ENCODE measurements at regions not wholly inside any gene's neighbourhood (a gene's known extent, or its start where the extent isn't known, plus 50 kb on each side); places are given as distances from the start of the nearest gene placed in this dataset.

DNA sequence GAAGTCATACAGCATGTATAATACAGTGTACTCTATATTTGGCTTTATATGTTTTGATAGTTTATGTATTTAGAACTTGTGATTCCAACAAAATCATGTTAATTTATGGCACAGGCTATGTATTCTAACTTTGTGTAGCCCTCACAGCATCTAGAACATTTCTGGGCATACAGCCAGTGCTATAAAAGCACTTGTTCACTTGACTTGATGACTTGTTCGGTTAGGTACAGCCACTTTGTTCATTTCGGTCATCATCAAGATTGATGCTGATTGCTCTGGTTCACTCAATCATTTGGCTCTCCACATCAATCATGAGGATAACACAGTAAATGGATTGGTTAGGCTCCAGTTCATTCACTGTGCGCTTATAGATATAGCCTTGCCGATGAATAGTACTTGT, 97.6 kb upstream of the IRS4 start:
- no peak for TF ChIP-seq SIN3A (IDR thresholded peaks at IDR 0.05; ENCODE audit: borderline replicate concordance, insufficient read depth, low read depth, low read length)
- TF ChIP-seq, protein P1, sequence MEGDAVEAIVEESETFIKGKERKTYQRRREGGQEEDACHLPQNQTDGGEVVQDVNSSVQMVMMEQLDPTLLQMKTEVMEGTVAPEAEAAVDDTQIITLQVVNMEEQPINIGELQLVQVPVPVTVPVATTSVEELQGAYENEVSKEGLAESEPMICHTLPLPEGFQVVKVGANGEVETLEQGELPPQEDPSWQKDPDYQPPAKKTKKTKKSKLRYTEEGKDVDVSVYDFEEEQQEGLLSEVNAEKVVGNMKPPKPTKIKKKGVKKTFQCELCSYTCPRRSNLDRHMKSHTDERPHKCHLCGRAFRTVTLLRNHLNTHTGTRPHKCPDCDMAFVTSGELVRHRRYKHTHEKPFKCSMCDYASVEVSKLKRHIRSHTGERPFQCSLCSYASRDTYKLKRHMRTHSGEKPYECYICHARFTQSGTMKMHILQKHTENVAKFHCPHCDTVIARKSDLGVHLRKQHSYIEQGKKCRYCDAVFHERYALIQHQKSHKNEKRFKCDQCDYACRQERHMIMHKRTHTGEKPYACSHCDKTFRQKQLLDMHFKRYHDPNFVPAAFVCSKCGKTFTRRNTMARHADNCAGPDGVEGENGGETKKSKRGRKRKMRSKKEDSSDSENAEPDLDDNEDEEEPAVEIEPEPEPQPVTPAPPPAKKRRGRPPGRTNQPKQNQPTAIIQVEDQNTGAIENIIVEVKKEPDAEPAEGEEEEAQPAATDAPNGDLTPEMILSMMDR (IDR thresholded peaks at IDR 0.05) = no peak
- no peak for TF ChIP-seq REST (IDR thresholded peaks at IDR 0.05; ENCODE audit: insufficient read depth in 1 of 2, low read depth in 2 of 2, low read length in 1 of 2)
- TF ChIP-seq POLR2AphosphoS5 (IDR thresholded peaks at IDR 0.05; ENCODE audit: low read depth, low read length) = no peak
- no peak for TF ChIP-seq TCF7L2 (IDR thresholded peaks at IDR 0.05; ENCODE audit: low read depth, low read length)
- intact Hi-C loops (cut with micrococcal nuclease; ENCODE audit: unreplicated experiment) (no loop called here), in situ Hi-C loops (cut with HindIII; ENCODE audit: low pct_unique_long_range_greater_than_20kb, low sequenced_read_pairs) (no loop called here)
- H3K36me3 ChIP-seq (ENCODE audit: control insufficient read depth, insufficient read depth, low read length) = no peaks in the 10 kb centered on the region
- H3K4me3 ChIP-seq (ENCODE audit: low read depth in 2 of 2, low read length in 2 of 2) = no peak overlapping the region
- no peaks in the 10 kb centered on the region for H3K9me3 ChIP-seq (ENCODE audit: control insufficient read depth, insufficient read depth, low read depth, low read length)
- CTCF ChIA-PET = no interaction called here
- ATAC-seq = no peak
- DNase-seq (ENCODE audit: low read depth, low spot score) = no peak
- H3K4me1 ChIP-seq (ENCODE audit: control insufficient read depth, insufficient read depth, low read length) = no peaks in the 10 kb centered on the region
- POLR2A ChIA-PET = no interaction called here
- no TSS peak for BruUV-seq (replicated peaks)
- no peaks in the 10 kb centered on the region for H3K27me3 ChIP-seq (ENCODE audit: control insufficient read depth, insufficient read depth, low read length)
- H3K27ac ChIP-seq (ENCODE audit: low read length) = no peak overlapping the region

- Histone ChIP-seq H3K4me3 (ENCODE audit: low read depth in 2 of 2, low read length in 2 of 2) (no peak overlapping the region), H3K36me3 (ENCODE audit: control insufficient read depth, insufficient read depth, low read length) (no peaks in the 10 kb centered on the region), H3K27ac (ENCODE audit: low read length) (no peak overlapping the region), H3K27me3 (ENCODE audit: control insufficient read depth, insufficient read depth, low read length) (no peaks in the 10 kb centered on the region), H3K4me1 (ENCODE audit: control insufficient read depth, insufficient read depth, low read length) (no peaks in the 10 kb centered on the region), H3K9me3 (ENCODE audit: control insufficient read depth, insufficient read depth, low read depth, low read length) (no peaks in the 10 kb centered on the region)
- intact Hi-C loops (cut with micrococcal nuclease; ENCODE audit: unreplicated experiment) (no loop called here), in situ Hi-C loops (cut with HindIII; ENCODE audit: low pct_unique_long_range_greater_than_20kb, low sequenced_read_pairs) (no loop called here)
- DNase-seq (ENCODE audit: low read depth, low spot score) = no peak
- POLR2A ChIA-PET = no interaction called here
- no peak for TF ChIP-seq SIN3A (IDR thresholded peaks at IDR 0.05; ENCODE audit: borderline replicate concordance, insufficient read depth, low read depth, low read length)
- TF ChIP-seq POLR2AphosphoS5 (IDR thresholded peaks at IDR 0.05; ENCODE audit: low read depth, low read length) = no peak
- TF ChIP-seq REST (IDR thresholded peaks at IDR 0.05; ENCODE audit: insufficient read depth in 1 of 2, low read depth in 2 of 2, low read length in 1 of 2) = no peak
- TF ChIP-seq TCF7L2 (IDR thresholded peaks at IDR 0.05; ENCODE audit: low read depth, low read length) = no peak
- TF ChIP-seq, protein P1 (IDR thresholded peaks at IDR 0.05) = no peak
- ATAC-seq = no peak
- CTCF ChIA-PET = no interaction called here
- BruUV-seq (replicated peaks) = no TSS peak
Measured at GRCh38 chrX:108811891-108812290, 75.5 kb upstream of the IRS4 start.

Measured in Panc1 (cell line).